Liver (tissue), 3 donors: ENCODE measurements at regions not wholly inside any gene's neighbourhood (a gene's known extent, or its start where the extent isn't known, plus 50 kb on each side); places are given as distances from the start of the nearest gene placed in this dataset.

Experiments
- ATF3 ChIP-seq: IDR thresholded peaks from 2 replicates; pipeline ENCODE4 v1.6.1; 2016; ENCODE audit warnings: antibody characterized with exemption
- CTCF ChIP-seq: fragments of 150-350 bp; IDR thresholded peaks from 2 replicates; pipeline ENCODE4 v1.5.1; 2017; ENCODE audit warnings: improper control_type of control experiment, low read depth, low read length; ENCODE audit not compliant: missing input control
- GABPA ChIP-seq, 2 donors: IDR thresholded peaks in 1 of 2; conservative IDR thresholded peaks in 1 of 2; 2 replicates each; pipeline ENCODE4 v1.6.1; 2016; ENCODE audit warnings: antibody characterized with exemption in 2 of 2, mild to moderate bottlenecking in 1 of 2, moderate library complexity in 1 of 2
- NR2F2 ChIP-seq: IDR thresholded peaks from 2 replicates; pipeline ENCODE4 v1.6.1; 2016; ENCODE audit warnings: antibody characterized with exemption
- RXRA ChIP-seq, 2 donors: IDR thresholded peaks; 2 replicates each; pipeline ENCODE4 v1.6.1; 2017 to 2018; ENCODE audit warnings: antibody characterized with exemption in 2 of 2, mild to moderate bottlenecking in 1 of 2
- YY1 ChIP-seq: IDR thresholded peaks from 2 replicates; pipeline ENCODE4 v1.6.1; 2016; ENCODE audit warnings: antibody characterized with exemption, mild to moderate bottlenecking
- TF ChIP-seq, protein P1 (sequence below): IDR thresholded peaks from 2 replicates; pipeline ENCODE4 v1.6.1; 2016; ENCODE audit warnings: antibody characterized with exemption
- donor health status: healthy.
- donor health status: healthy.

DNA sequence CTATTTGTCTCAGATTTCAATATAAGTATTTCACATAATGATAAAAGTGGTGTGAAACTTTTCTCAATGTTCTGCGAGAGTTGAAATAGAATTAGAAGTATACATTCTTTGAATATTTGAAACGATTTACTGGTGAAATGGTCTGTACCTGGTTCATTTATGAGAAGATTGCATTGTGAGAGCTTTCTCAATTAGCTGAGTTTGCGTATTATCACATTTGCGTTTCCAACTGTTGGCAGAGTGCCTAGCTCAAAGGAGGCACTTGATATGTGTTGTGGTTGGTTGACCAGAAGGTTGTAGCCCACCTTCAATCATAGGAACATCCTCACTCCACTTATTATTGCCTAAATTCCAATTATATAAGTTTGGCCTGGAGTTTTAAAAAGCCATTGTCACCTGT lies 58.8 kb upstream of the EXOC2 start:
- TF ChIP-seq CTCF (no peak), ATF3 (no peak), YY1 (no peak), RXRA (IDR thresholded peaks at IDR 0.05) (no peak), NR2F2 (no peak), GABPA (IDR thresholded peaks at IDR 0.05 in 1 of 2, conservative IDR thresholded peaks at IDR 0.05 in 1 of 2) (no peak)
- TF ChIP-seq, protein P1, sequence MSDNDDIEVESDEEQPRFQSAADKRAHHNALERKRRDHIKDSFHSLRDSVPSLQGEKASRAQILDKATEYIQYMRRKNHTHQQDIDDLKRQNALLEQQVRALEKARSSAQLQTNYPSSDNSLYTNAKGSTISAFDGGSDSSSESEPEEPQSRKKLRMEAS: no peak
